ENCODE measurements at regions not wholly inside any gene's neighbourhood (a gene's known extent, or its start where the extent isn't known, plus 50 kb on each side); places are given as distances from the start of the nearest gene placed in this dataset.

GRCh38 chr10:4147245-4147644, 362.2 kb upstream of the KLF6 start:
- TF ChIP-seq, protein P1, sequence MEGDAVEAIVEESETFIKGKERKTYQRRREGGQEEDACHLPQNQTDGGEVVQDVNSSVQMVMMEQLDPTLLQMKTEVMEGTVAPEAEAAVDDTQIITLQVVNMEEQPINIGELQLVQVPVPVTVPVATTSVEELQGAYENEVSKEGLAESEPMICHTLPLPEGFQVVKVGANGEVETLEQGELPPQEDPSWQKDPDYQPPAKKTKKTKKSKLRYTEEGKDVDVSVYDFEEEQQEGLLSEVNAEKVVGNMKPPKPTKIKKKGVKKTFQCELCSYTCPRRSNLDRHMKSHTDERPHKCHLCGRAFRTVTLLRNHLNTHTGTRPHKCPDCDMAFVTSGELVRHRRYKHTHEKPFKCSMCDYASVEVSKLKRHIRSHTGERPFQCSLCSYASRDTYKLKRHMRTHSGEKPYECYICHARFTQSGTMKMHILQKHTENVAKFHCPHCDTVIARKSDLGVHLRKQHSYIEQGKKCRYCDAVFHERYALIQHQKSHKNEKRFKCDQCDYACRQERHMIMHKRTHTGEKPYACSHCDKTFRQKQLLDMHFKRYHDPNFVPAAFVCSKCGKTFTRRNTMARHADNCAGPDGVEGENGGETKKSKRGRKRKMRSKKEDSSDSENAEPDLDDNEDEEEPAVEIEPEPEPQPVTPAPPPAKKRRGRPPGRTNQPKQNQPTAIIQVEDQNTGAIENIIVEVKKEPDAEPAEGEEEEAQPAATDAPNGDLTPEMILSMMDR (IDR thresholded peaks at IDR 0.05; ENCODE audit: low read depth, low read length), result no peak
- TF ChIP-seq POLR2A (IDR thresholded peaks at IDR 0.05; ENCODE audit: extremely low read depth, insufficient read length), result no peak
- TF ChIP-seq MAX (IDR thresholded peaks at IDR 0.05; ENCODE audit: low read depth, low read length), result no peak
- TF ChIP-seq MYC (IDR thresholded peaks at IDR 0.05; ENCODE audit: low read depth, low read length), result no peak

Data from NB4 (cell line).